GM12878 (cell line): ENCODE measurements at regions not wholly inside any gene's neighbourhood (a gene's known extent, or its start where the extent isn't known, plus 50 kb on each side); places are given as distances from the start of the nearest gene placed in this dataset.

Source experiments
- ATAC-seq: fragments of 200-7000 bp; cut with Tn5 transposase; 3 replicates; pipeline ENCODE4 v1.9.1; 2020; ENCODE audit warnings: mild to moderate bottlenecking, moderate library complexity
- BruUV-seq: library from RNA; stranded (reverse); fragments of 400-500 nt; replicated peaks from 2 replicates; lab custom pipeline; 2021; lab: Mats Ljungman, UMichigan
- CTCF ChIA-PET: fragments of 300-600 bp; sonication (Branson Sonifier 250); formaldehyde crosslinking; extraction: SDS; loops from one replicate; lab custom pipeline; 2021; ENCODE audit warnings: inconsistent platforms; lab: Yijun Ruan, JAX
- POLR2A ChIA-PET: fragments of 350-600 bp; formaldehyde crosslinking; extraction: SDS; loops from one replicate; lab custom pipeline; 2021; ENCODE audit warnings: inconsistent platforms; lab: Charles Lee
- RAD21 ChIA-PET: fragments of 300-600 bp; sonication (Branson Sonifier 250); formaldehyde crosslinking; loops from one replicate; lab custom pipeline; 2023; ENCODE audit warnings: antibody characterized with exemption; ENCODE audit not compliant: unreplicated experiment; lab: Charles Lee
- SMC1A ChIA-PET: fragments of 300-600 bp; sonication (Branson Sonifier 250); formaldehyde crosslinking; loops from one replicate; lab custom pipeline; 2023; ENCODE audit not compliant: unreplicated experiment, uncharacterized antibody; lab: Charles Lee
- DNase-seq: peaks from one replicate; pipeline ENCODE4 v3.0.0-alpha.2; 2011; ENCODE audit warnings: low read depth, low spot score
- FAIRE-seq: peaks from 3 replicates; lab custom pipeline; 2011; peaks lifted over from hg19 to GRCh38; lab: Jason Lieb, UNC
- H2AFZ ChIP-seq: 2 replicates; pipeline ENCODE4 v1.6.0; 2011; ENCODE audit warnings: low read depth, low read length, control low read depth; ENCODE audit not compliant: control insufficient read depth
- H3K27ac ChIP-seq: 2 replicates; pipeline ENCODE4 v1.5.1; 2011; ENCODE audit warnings: control low read depth; ENCODE audit not compliant: control insufficient read depth, insufficient read depth
- H3K27me3 ChIP-seq, 2 experiments: replicated peaks in 1 of 2; 2 replicates each; pipeline versions ENCODE4 v1.6.0 to v1.6.1; 2011; ENCODE audit warnings: low read length in 1 of 2; ENCODE audit not compliant: control insufficient read depth in 2 of 2, insufficient read depth in 2 of 2
- H3K36me3 ChIP-seq, 2 experiments: 2 replicates each; pipeline ENCODE4 v1.5.1; 2011; ENCODE audit warnings: low read length in 1 of 2; ENCODE audit not compliant: control insufficient read depth in 2 of 2, insufficient read depth in 2 of 2
- H3K4me1 ChIP-seq: 2 replicates; pipeline ENCODE4 v1.6.1; 2011; ENCODE audit warnings: mild to moderate bottlenecking, low read length, moderate library complexity, mixed read lengths; ENCODE audit not compliant: control insufficient read depth, insufficient read depth
- H3K4me2 ChIP-seq: 2 replicates; pipeline ENCODE4 v1.6.0; 2011; ENCODE audit warnings: control low read depth; ENCODE audit not compliant: control insufficient read depth, insufficient read depth
- H3K4me3 ChIP-seq: fragments of 200-600 bp; sonication (generic); 2 replicates; pipeline ENCODE4 v1.5.1; 2016
- H3K79me2 ChIP-seq: 2 replicates; pipeline ENCODE4 v1.6.0; 2011; ENCODE audit warnings: low read length; ENCODE audit not compliant: control insufficient read depth, insufficient read depth
- H3K9ac ChIP-seq: 2 replicates; pipeline ENCODE4 v1.8.0; 2011; ENCODE audit warnings: low read length, control low read depth, mixed read lengths; ENCODE audit not compliant: control insufficient read depth, insufficient read depth
- H3K9me3 ChIP-seq: replicated peaks from 3 replicates; pipeline ENCODE4 v1.5.1; 2011; ENCODE audit warnings: mild to moderate bottlenecking, low read length; ENCODE audit not compliant: control insufficient read depth, insufficient read depth
- H4K20me1 ChIP-seq: 2 replicates; pipeline ENCODE4 v1.6.0; 2011; ENCODE audit not compliant: control insufficient read depth, insufficient read depth
- ATF7 ChIP-seq: fragments of 450-650 bp; IDR thresholded peaks from 2 replicates; pipeline ENCODE4 v1.6.1; 2016; ENCODE audit warnings: low read depth, mild to moderate bottlenecking
- DPF2 ChIP-seq: fragments of 450-650 bp; IDR thresholded peaks from 2 replicates; pipeline ENCODE4 v1.6.1; 2017; ENCODE audit warnings: mild to moderate bottlenecking
- FOXM1 ChIP-seq: IDR thresholded peaks from 2 replicates; pipeline ENCODE4 v1.6.1; 2012; ENCODE audit warnings: low read depth, mild to moderate bottlenecking, inconsistent platforms, low read length, moderate library complexity
- MTA3 ChIP-seq: IDR thresholded peaks from 2 replicates; pipeline ENCODE4 v1.6.1; 2012; ENCODE audit warnings: low read length, inconsistent platforms, borderline replicate concordance
- SUZ12 ChIP-seq: fragments of 200-600 bp; sonication (generic); IDR thresholded peaks from one replicate; pipeline ENCODE4 v1.6.1; 2018; ENCODE audit warnings: antibody characterized with exemption, mild to moderate bottlenecking; ENCODE audit not compliant: unreplicated experiment
- WGBS: methylation state at CpG from one replicate; pipeline ENCODE4 v1.1.6; 2016; ENCODE audit warnings: low lambda C conversion rate; ENCODE audit not compliant: insufficient replicate concordance, insufficient coverage; ENCODE audit errors: missing lambda C conversion rate; 5-methylcytosine and 5-hydroxymethylcytosine counted together
- in situ Hi-C: fragments of 300-500 bp; cut with MboI; formaldehyde crosslinking; loops from 9 replicates; pipeline ENCODE4 v1.14.3; 2018; ENCODE audit warnings: mixed read lengths
- intact Hi-C: fragments of 100-400 bp; cut with micrococcal nuclease; formaldehyde crosslinking; loops from one replicate; pipeline ENCODE4 v1.14.2; 2022; ENCODE audit not compliant: unreplicated experiment
- TF ChIP-seq, protein P1 (sequence below): IDR thresholded peaks from 2 replicates; pipeline ENCODE4 v1.6.1; 2012; ENCODE audit warnings: low read depth, low read length, improper control_type of control experiment
- TF ChIP-seq, protein P2 (sequence below), 3 experiments: IDR thresholded peaks in 2 of 3; conservative IDR thresholded peaks in 1 of 3; 2 replicates each; pipeline ENCODE4 v1.5.1; 2011; ENCODE audit warnings: low read depth in 3 of 3, low read length in 3 of 3, mild to moderate bottlenecking in 3 of 3, control low read depth in 2 of 3, moderate library complexity in 2 of 3, inconsistent platforms in 1 of 3, mixed read lengths in 1 of 3; ENCODE audit not compliant: control insufficient read depth in 2 of 3, insufficient read depth in 1 of 3; ENCODE audit errors: extremely low read depth in 1 of 3
- TF ChIP-seq, protein P3 (sequence below): fragments of 450-650 bp; IDR thresholded peaks from 2 replicates; pipeline ENCODE4 v1.6.1; 2016; ENCODE audit warnings: mild to moderate bottlenecking, moderate library complexity, borderline replicate concordance
- TF ChIP-seq, protein P4 (sequence below): fragments of 450-650 bp; IDR thresholded peaks from 2 replicates; pipeline ENCODE4 v1.6.1; 2017; ENCODE audit warnings: mild to moderate bottlenecking, moderate library complexity
- TF ChIP-seq, protein P5 (sequence below): IDR thresholded peaks from 2 replicates; pipeline ENCODE4 v1.6.1; 2011; ENCODE audit warnings: mild to moderate bottlenecking, low read depth, low read length, moderate library complexity; ENCODE audit not compliant: insufficient replicate concordance
- TF ChIP-seq, protein P6 (sequence below): fragments of 450-650 bp; IDR thresholded peaks from 2 replicates; pipeline ENCODE4 v1.6.1; 2017; ENCODE audit warnings: borderline replicate concordance

DNA sequence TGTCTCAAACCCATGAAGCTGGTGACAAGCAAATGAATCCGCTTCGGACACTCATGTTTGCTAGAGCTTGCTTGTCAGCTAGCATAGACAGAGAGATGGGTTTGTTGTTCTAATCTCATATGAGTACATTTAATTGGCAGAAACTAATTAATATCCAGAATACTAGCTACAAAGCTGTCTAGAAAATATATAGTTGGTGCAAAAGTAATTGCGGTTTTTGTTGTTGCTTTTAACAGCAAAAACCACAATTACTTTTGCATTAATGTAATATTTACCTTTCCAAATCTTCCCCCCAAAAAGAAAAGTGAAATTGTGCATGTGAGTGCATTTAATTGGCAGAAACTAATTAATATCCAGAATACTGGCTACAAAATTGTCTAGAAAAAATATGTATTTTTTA, 1115.2 kb downstream of the TDRD15 start:
- Histone ChIP-seq H3K9me3 (no peaks in the 10 kb centered on the region), H3K27ac (no peak overlapping the region), H3K9ac (no peak overlapping the region), H3K36me3 (no peaks in the 10 kb centered on the region), H3K4me2 (no peak overlapping the region), H4K20me1 (no peaks in the 10 kb centered on the region), H3K4me1 (no peaks in the 10 kb centered on the region), H3K27me3 (no peaks in the 10 kb centered on the region), H3K4me3 (no peak overlapping the region), H2AFZ (no peak overlapping the region), H3K79me2 (no peaks in the 10 kb centered on the region)
- ChIA-PET SMC1A (no interaction called here), POLR2A (no interaction called here), CTCF (no interaction called here), RAD21 (no interaction called here)
- no peak for FAIRE-seq
- intact Hi-C loops (no loop called here), in situ Hi-C loops (no loop called here)
- WGBS = 64% methylated on average over 3 of the region's 3 CpGs
- ATAC-seq = no peak
- DNase-seq = no peak
- BruUV-seq = no TSS peak
- TF ChIP-seq, protein P1, sequence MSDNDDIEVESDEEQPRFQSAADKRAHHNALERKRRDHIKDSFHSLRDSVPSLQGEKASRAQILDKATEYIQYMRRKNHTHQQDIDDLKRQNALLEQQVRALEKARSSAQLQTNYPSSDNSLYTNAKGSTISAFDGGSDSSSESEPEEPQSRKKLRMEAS = no peak
- no peak for TF ChIP-seq MTA3
- TF ChIP-seq FOXM1 = no peak
- no peak for TF ChIP-seq SUZ12
- TF ChIP-seq, protein P2, sequence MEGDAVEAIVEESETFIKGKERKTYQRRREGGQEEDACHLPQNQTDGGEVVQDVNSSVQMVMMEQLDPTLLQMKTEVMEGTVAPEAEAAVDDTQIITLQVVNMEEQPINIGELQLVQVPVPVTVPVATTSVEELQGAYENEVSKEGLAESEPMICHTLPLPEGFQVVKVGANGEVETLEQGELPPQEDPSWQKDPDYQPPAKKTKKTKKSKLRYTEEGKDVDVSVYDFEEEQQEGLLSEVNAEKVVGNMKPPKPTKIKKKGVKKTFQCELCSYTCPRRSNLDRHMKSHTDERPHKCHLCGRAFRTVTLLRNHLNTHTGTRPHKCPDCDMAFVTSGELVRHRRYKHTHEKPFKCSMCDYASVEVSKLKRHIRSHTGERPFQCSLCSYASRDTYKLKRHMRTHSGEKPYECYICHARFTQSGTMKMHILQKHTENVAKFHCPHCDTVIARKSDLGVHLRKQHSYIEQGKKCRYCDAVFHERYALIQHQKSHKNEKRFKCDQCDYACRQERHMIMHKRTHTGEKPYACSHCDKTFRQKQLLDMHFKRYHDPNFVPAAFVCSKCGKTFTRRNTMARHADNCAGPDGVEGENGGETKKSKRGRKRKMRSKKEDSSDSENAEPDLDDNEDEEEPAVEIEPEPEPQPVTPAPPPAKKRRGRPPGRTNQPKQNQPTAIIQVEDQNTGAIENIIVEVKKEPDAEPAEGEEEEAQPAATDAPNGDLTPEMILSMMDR (IDR thresholded peaks at IDR 0.05 in 2 of 3, conservative IDR thresholded peaks at IDR 0.05 in 1 of 3; ENCODE audit: control insufficient read depth in 2 of 3, extremely low read depth in 1 of 3, insufficient read depth in 1 of 3, low read depth in 3 of 3, low read length in 3 of 3) = no peak
- TF ChIP-seq DPF2 = no peak
- TF ChIP-seq, protein P3, sequence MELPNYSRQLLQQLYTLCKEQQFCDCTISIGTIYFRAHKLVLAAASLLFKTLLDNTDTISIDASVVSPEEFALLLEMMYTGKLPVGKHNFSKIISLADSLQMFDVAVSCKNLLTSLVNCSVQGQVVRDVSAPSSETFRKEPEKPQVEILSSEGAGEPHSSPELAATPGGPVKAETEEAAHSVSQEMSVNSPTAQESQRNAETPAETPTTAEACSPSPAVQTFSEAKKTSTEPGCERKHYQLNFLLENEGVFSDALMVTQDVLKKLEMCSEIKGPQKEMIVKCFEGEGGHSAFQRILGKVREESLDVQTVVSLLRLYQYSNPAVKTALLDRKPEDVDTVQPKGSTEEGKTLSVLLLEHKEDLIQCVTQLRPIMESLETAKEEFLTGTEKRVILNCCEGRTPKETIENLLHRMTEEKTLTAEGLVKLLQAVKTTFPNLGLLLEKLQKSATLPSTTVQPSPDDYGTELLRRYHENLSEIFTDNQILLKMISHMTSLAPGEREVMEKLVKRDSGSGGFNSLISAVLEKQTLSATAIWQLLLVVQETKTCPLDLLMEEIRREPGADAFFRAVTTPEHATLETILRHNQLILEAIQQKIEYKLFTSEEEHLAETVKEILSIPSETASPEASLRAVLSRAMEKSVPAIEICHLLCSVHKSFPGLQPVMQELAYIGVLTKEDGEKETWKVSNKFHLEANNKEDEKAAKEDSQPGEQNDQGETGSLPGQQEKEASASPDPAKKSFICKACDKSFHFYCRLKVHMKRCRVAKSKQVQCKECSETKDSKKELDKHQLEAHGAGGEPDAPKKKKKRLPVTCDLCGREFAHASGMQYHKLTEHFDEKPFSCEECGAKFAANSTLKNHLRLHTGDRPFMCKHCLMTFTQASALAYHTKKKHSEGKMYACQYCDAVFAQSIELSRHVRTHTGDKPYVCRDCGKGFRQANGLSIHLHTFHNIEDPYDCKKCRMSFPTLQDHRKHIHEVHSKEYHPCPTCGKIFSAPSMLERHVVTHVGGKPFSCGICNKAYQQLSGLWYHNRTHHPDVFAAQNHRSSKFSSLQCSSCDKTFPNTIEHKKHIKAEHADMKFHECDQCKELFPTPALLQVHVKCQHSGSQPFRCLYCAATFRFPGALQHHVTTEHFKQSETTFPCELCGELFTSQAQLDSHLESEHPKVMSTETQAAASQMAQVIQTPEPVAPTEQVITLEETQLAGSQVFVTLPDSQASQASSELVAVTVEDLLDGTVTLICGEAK = no peak
- TF ChIP-seq, protein P4, sequence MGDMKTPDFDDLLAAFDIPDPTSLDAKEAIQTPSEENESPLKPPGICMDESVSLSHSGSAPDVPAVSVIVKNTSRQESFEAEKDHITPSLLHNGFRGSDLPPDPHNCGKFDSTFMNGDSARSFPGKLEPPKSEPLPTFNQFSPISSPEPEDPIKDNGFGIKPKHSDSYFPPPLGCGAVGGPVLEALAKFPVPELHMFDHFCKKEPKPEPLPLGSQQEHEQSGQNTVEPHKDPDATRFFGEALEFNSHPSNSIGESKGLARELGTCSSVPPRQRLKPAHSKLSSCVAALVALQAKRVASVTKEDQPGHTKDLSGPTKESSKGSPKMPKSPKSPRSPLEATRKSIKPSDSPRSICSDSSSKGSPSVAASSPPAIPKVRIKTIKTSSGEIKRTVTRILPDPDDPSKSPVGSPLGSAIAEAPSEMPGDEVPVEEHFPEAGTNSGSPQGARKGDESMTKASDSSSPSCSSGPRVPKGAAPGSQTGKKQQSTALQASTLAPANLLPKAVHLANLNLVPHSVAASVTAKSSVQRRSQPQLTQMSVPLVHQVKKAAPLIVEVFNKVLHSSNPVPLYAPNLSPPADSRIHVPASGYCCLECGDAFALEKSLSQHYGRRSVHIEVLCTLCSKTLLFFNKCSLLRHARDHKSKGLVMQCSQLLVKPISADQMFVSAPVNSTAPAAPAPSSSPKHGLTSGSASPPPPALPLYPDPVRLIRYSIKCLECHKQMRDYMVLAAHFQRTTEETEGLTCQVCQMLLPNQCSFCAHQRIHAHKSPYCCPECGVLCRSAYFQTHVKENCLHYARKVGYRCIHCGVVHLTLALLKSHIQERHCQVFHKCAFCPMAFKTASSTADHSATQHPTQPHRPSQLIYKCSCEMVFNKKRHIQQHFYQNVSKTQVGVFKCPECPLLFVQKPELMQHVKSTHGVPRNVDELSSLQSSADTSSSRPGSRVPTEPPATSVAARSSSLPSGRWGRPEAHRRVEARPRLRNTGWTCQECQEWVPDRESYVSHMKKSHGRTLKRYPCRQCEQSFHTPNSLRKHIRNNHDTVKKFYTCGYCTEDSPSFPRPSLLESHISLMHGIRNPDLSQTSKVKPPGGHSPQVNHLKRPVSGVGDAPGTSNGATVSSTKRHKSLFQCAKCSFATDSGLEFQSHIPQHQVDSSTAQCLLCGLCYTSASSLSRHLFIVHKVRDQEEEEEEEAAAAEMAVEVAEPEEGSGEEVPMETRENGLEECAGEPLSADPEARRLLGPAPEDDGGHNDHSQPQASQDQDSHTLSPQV = no peak
- TF ChIP-seq, protein P5, sequence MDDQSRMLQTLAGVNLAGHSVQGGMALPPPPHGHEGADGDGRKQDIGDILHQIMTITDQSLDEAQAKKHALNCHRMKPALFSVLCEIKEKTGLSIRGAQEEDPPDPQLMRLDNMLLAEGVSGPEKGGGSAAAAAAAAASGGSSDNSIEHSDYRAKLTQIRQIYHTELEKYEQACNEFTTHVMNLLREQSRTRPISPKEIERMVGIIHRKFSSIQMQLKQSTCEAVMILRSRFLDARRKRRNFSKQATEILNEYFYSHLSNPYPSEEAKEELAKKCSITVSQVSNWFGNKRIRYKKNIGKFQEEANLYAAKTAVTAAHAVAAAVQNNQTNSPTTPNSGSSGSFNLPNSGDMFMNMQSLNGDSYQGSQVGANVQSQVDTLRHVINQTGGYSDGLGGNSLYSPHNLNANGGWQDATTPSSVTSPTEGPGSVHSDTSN = no peak
- TF ChIP-seq ATF7 = no peak
- TF ChIP-seq, protein P6, sequence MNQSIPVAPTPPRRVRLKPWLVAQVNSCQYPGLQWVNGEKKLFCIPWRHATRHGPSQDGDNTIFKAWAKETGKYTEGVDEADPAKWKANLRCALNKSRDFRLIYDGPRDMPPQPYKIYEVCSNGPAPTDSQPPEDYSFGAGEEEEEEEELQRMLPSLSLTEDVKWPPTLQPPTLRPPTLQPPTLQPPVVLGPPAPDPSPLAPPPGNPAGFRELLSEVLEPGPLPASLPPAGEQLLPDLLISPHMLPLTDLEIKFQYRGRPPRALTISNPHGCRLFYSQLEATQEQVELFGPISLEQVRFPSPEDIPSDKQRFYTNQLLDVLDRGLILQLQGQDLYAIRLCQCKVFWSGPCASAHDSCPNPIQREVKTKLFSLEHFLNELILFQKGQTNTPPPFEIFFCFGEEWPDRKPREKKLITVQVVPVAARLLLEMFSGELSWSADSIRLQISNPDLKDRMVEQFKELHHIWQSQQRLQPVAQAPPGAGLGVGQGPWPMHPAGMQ = no peak
